ENCODE measurements at regions not wholly inside any gene's neighbourhood (a gene's known extent, or its start where the extent isn't known, plus 50 kb on each side); places are given as distances from the start of the nearest gene placed in this dataset.

GRCh38 chr22:49090061-49090852 is 737.4 kb downstream of the BRD1 start:
- no peak for DNase-seq (ENCODE audit: low read depth)

DNA sequence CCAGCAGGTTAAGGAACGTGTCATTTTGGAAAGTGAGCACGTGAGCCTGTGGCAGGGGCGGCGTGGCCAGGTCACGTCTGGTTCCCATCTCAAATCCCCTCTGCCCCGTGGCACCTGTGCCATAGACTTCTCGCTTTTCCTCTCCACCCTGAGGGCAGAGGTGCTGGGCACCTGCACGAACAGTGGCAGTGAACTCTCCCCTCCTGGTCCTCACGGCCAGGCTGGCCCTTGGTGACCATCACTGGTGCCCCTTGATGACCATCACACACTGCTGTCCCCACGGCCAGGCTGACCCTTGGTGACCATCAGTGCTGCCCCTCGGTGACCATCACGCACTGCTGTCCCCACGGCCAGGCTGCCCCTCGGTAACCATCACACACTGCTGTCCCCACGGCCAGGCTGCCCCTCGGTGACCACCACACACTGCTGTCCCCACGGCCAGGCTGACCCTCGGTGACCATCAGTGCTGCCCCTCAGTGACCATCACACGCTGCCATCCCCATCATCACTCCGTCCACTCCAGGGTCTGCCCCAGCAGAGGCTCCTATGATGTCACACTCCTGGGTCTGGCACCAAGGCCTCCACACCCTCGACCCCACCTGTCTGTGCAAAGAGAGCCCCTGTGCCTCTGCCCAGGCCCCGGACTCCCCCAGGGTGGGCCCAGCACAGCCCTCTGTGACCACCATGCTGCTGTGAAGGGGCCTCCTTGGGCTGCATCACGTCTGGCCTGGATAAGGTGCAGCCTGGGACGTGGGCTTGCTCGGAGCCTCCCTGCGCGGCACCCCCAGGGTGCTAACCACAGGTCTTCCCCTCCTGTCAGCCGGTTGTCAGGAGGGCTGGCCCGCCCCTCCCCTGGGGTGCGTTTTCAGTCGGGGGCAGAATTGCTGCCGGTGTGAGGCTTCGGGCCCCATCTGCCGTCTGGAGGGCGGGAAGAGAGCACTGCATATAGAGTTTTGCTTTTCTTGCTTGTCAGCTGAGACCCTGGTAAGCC is 738.6 kb downstream of the BRD1 start:
- DNase-seq (ENCODE audit: low read depth), result no peak

DNA sequence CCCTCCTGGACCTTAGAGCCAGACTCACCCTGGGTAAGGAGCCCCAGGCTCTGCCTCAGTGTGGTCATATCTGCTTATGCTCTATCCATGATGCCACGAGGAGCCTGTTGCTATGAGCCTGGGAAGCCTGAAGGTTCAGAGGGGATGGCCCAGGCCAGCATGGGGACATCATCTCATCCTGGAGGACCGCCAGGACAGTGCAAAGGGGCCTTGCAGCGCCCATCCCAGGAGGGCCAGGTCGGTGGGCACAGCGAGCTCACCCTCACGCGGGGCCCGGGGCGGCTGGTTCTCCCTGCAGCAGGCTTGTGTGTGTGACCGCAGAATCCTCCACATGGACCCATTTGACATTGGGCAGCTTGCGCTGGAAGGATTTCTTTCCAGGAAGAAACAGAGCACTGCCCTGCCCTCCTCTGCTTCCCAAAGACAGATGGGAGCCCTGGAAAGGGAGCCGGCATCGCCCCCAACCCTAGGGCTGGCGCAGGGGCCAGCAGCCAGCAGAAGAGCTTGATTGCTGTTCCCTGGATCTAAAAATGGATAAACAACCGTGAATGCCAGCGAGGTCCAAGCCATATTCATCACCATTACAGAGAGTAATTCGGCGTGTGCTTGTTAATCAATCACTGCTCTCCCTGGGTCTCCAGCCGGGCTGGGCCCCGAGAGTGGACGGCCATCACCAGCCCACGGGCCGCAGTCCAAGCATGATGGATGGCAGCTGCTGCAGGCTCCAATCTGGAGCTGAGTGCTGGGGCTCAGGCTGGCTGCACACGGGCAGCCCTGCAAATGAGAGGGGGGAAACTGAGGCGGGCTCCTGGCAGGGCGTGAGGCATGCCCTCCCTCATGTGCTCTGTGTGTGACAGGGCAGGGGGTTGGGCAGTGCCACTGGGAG is 739.7 kb downstream of the BRD1 start:
- no peak for DNase-seq (ENCODE audit: low read depth)

GRCh38 chr22:49087198-49087597 is 740.5 kb downstream of the BRD1 start:
- no peak for DNase-seq (ENCODE audit: low read depth)

DNA sequence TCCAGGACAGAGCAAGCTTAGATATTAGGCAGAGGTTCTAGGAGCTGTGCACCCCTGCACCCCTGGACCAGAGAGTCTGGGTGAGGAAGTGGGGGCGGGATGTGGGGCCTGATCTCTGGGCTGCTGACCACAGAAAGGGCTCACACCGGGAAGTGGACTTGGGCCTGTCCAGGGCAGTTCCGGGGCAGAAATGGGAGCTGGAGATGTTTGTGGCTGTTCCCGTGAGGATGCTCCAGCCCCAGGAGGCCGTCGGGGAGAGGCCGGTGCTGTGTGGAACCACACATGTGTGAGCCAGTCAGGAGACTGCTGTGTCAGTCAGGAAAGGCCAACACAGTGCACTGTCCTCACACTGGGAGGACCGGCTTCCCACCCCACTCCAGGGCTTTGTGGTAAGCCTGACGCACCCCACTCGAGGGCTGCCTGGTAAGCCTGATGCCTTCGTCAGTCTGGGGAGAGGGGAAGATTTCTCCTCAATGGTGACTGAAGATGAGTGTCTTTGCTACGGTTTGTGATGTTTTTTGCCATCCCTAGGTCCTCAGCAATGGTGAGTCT is 741.0 kb downstream of the BRD1 start:
- DNase-seq (ENCODE audit: low read depth), result no peak

DNA sequence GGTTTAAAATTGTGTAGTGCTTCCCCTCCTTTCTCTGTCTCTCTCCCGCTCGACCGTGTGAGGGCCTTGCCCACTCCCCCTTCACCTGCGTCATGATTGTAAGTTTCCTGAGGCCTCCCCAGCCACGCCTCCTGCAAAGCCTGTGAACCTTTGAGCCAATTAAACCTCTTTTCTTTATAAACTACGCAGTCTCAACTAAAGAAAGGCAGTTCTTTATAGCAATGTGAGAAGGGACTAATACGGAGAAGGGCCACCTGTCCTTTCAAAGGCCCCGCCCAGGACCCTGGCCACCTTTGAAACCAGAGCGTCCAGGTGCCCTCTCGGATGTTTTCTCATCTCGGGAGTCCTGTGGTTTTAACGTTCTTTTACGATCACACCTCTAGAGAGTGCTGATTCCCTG is 741.5 kb downstream of the BRD1 start:
- no peak for DNase-seq (ENCODE audit: low read depth)

DNA sequence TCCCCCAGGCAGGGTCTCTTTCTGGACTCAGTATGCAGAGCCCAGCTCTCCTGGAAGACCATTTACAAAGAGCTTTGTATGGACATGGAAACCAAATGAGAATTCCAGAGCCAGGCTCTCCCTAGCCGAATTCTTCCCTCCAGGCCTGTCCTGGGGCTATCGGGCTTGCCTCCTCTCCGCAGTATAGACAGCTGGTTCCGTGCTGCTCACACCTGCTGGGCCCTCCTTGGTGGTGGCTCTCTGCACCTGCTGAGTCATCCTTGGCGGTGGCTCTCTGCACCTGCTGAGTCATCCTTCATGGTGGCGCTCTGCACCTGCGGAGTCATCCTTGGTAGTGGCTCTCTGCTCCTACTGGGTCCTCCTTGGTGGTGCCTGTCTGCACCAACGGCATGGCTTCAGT is 743.5 kb downstream of the BRD1 start:
- no peak for DNase-seq (ENCODE audit: low read depth)

- DNase-seq (ENCODE audit: low read depth), result no peak
These were observed 744.1 kb downstream of the BRD1 start for GRCh38 chr22:49083607-49084006.

GRCh38 chr22:49082451-49082850 is 745.2 kb downstream of the BRD1 start:
- no peak for DNase-seq (ENCODE audit: low read depth)

- DNase-seq (ENCODE audit: low read depth), result no peak
These were observed 745.7 kb downstream of the BRD1 start for GRCh38 chr22:49081926-49082325.

DNA sequence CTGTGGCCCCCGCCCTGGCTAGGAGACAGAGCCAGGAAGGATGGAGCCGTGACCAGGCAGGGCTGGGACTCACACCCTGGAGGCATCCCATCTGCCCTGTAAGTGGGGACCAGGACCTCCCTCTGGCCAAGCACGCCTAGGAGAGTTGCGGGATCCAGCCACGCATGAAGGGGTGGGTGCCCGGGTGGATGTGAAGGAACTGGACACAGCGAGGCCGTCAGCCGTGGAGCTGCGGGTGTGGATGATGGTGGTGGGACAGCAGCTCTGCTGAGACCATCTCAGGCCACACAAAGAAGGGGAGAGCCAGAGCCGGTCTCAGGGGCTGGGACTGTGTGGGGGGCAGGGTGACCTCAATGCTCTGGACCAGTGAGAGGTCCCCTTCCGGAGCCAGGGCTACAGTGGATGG is 746.4 kb downstream of the BRD1 start:
- DNase-seq (ENCODE audit: low read depth), result no peak

GRCh38 chr22:49080631-49081030 is 747.0 kb downstream of the BRD1 start:
- no peak for DNase-seq (ENCODE audit: low read depth)

GRCh38 chr22:49079743-49080500 is 747.8 kb downstream of the BRD1 start:
- DNase-seq (ENCODE audit: low read depth), result no peak

DNA sequence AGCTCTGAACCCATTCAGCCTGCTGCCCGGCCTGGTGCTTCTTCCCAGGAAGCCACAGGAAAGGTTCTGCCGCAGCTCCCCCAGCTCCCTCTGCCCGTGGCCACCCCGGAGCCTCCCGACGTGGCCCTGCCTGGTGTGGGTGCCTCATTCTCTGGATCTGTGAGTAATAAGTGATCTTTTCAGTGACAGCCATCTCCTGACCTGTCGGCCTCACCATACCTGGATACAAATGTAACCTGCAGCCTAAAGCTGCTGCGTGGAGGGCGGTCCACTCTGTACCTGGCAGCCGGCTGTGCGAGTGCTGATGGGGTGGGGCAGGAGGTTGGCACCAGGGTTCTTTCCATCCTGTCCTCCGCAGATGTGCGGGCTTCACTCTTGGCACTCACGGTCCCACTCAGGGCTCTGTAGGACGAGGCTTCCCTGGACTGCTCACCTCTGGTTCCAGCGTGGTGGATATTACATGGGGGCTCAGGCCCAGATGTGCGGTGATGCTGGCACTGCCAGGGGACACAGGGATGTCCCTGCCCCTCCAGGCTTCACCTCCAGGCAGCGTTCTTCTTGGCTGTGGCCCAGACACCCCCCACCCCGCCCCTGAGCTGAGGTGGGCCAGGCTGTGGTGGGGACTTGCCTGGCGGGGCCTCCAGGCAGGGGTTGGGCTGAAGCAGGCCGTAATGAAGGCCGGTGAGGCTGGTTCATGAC is 748.5 kb downstream of the BRD1 start:
- DNase-seq (ENCODE audit: low read depth), result no peak

DNA sequence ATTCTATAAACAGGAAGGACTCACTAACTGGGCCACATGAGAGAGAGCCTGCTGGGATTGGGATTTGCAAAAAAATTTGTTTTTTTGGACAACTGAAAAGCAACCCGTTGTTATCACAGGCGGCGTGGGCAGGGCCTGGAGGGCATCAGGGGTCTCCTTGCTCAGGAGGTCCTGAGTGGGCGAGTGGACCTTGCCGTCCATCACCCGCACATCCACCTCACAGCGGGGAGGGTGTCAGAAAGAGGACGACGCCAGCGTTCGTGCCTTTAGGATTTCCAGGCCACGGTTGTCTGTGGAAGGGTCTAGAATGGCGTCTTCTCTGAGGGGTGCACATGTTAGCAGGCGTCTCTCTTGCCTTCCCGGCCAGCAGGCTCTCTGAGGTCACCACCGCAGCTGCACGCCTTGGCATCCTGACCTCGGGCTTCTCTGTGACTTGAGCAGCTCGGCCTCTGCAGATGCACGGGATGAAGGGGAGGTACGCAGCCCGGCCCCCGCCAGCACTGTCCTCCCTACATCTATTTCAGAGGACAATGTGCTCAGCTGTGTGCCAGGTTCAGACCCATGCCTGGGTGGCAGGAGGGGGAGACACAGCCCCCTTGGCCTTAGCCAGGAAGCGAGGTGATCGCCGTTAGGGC is 749.5 kb downstream of the BRD1 start:
- DNase-seq (ENCODE audit: low read depth), result no peak

GRCh38 chr22:49077586-49077985 is 750.1 kb downstream of the BRD1 start:
- DNase-seq (ENCODE audit: low read depth), result no peak

GRCh38 chr22:49077036-49077393 is 750.7 kb downstream of the BRD1 start:
- no peak for DNase-seq (ENCODE audit: low read depth)

GRCh38 chr22:49076300-49077035 is 751.2 kb downstream of the BRD1 start:
- DNase-seq (ENCODE audit: low read depth), result no peak

DNA sequence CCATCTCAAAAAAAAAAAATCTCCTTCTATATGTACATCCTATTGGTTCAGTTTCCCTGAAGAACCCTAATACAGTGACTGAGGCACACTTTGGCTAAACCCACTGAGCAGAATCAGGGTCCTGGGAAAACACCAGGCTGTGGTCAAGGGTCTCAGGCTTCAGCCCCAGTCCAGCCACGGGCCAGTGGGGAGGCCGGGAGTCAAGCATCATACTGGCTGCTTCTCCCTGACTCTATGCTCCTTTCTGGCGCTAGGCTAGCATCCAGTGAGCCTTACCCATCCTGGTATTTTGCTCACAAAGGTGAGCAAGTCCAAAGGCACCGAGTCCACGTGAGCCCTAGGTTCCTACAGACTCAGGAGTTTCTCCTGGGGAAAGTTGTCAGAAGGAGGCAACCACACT is 752.5 kb downstream of the BRD1 start:
- no peak for DNase-seq (ENCODE audit: low read depth)
